GM12874 (cell line): ENCODE measurements at regions not wholly inside any gene's neighbourhood (a gene's known extent, or its start where the extent isn't known, plus 50 kb on each side); places are given as distances from the start of the nearest gene placed in this dataset.

Experiments
- TF ChIP-seq, protein P1 (sequence below): IDR thresholded peaks from 2 replicates; pipeline ENCODE4 v1.5.1; 2011; ENCODE audit warnings: low read depth, mild to moderate bottlenecking, control low read depth, low read length, moderate library complexity; ENCODE audit not compliant: insufficient read depth

DNA sequence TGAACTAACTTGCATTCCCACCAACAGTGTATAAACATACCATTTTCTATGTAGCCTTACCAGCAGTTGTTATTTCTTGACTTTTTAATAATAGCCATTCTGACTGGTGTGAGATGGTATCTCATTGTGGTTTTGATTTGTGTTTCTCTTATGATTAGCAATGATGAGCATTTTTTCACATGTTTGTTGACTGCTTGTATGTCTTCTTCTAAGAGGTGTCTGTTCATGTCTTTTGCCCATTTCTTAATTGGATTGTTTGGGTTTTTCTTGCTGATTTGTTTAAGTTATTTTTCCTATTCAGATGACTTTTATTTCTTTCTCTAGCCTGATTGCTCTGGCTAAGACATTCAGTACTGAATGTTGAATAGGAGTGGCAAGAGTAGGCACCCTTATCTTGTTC lies 230.3 kb downstream of the DAD1 start:
- TF ChIP-seq, protein P1, sequence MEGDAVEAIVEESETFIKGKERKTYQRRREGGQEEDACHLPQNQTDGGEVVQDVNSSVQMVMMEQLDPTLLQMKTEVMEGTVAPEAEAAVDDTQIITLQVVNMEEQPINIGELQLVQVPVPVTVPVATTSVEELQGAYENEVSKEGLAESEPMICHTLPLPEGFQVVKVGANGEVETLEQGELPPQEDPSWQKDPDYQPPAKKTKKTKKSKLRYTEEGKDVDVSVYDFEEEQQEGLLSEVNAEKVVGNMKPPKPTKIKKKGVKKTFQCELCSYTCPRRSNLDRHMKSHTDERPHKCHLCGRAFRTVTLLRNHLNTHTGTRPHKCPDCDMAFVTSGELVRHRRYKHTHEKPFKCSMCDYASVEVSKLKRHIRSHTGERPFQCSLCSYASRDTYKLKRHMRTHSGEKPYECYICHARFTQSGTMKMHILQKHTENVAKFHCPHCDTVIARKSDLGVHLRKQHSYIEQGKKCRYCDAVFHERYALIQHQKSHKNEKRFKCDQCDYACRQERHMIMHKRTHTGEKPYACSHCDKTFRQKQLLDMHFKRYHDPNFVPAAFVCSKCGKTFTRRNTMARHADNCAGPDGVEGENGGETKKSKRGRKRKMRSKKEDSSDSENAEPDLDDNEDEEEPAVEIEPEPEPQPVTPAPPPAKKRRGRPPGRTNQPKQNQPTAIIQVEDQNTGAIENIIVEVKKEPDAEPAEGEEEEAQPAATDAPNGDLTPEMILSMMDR: no peak

DNA sequence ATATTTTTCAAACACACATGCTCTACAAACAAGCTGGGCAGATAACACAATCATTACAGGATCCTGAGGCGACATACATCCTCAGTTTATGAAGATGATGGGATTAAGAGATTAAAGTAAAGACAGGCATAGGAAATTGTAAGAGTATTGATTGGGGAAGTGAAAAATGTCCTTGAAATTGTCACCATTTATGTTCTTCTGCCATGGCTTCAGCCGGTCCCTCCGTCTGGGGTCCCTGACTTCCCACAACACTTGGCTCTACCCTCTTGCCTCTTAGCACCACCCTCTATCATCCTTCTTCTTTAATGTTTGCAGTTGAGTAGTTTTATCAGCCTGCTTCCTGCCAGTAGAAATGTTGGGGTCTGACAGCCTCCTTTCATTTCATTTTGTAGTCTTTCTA lies 244.4 kb downstream of the DAD1 start:
- TF ChIP-seq, protein P1: no peak

DNA sequence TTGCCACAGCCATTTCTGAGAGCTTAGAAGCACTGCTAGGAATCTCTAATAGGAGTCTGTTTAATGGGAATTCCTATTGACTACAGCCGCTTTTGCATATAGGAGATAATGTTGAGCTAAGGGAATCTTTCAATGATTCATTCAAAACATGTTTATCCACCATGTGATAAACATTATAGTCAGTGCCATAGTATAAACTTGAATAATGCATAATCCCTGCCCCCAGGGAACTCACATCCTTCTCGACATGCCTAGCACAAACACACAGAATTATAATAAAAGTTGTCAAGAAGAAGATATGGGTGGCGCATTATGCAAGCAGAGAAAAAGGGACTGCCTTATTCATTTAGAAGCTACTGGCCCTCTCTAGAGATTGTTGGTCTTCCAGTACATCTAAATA lies 248.0 kb downstream of the DAD1 start:
- TF ChIP-seq, protein P1: no peak

- TF ChIP-seq, protein P1: no peak
Measured at GRCh38 chr14:22338917-22339715, 249.9 kb downstream of the DAD1 start.

- TF ChIP-seq, protein P1: no peak
Measured at GRCh38 chr14:22338381-22338780, 250.6 kb downstream of the DAD1 start.

DNA sequence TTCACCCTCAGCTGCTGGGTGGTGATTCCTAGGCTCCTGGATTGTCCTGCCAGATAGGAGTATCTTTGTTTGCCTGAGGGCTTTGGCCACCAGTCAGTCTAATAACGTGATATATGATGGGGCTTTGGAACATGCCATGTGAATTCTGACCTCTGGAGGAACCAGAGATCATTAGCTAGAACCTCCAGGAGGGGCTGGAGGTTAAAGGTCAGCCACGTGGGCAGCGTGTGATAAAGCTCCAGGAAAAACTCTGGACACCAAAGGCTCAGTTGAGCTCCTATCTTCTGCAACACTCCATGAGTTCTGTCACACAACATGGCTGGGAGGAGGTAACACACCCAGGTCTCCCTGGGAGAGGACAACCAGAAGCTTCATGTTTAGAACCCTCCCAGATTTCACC lies 251.1 kb downstream of the DAD1 start:
- TF ChIP-seq, protein P1: no peak

DNA sequence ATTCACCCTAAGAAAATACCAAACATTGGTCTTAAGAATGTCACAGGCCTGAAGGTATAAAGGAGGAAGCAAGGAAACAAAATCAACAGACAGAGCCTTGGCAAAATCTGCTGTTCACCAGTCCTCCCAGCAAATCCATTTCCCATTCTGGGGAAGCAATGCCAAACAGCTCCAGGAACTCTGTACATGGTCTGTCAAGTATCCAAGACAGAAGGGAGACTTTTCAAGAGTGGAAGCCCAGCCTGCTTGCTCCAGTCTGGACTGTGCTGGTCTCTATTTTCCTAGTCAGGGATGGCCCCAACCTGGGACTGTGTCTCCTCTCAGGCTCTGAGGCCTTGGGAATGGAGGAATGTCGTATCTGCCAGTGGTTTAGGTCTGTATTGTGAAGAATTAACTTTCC lies 251.5 kb downstream of the DAD1 start:
- TF ChIP-seq, protein P1: no peak
